Duodenal mucosa (tissue), 2 donors: ENCODE measurements at regions not wholly inside any gene's neighbourhood (a gene's known extent, or its start where the extent isn't known, plus 50 kb on each side); places are given as distances from the start of the nearest gene placed in this dataset.

ENCODE experiments used
- H3K27ac ChIP-seq: one replicate; pipeline ENCODE4 v1.7.0; 2013; ENCODE audit warnings: low read depth, low read length
- H3K27me3 ChIP-seq, 2 donors: one replicate each; pipeline ENCODE4 v1.7.0; 2013; ENCODE audit warnings: low read length in 2 of 2, control low read depth in 1 of 2; ENCODE audit not compliant: insufficient read depth in 2 of 2, control insufficient read depth in 1 of 2
- H3K36me3 ChIP-seq, 2 donors: one replicate each; pipeline ENCODE4 v1.7.0; 2013; ENCODE audit warnings: low read length in 2 of 2, control low read depth in 1 of 2; ENCODE audit not compliant: insufficient read depth in 2 of 2, control insufficient read depth in 1 of 2
- H3K4me1 ChIP-seq, 2 donors: one replicate each; pipeline ENCODE4 v1.7.0; 2013; ENCODE audit warnings: low read length in 2 of 2, control low read depth in 1 of 2; ENCODE audit not compliant: insufficient read depth in 2 of 2, control insufficient read depth in 1 of 2
- H3K4me3 ChIP-seq, 2 donors: one replicate each; pipeline ENCODE4 v1.7.0; 2013; ENCODE audit warnings: low read length in 2 of 2, low read depth in 1 of 2
- H3K9ac ChIP-seq, 2 donors: one replicate each; pipeline ENCODE4 v1.7.0; 2013; ENCODE audit warnings: low read length in 2 of 2, low read depth in 1 of 2
- H3K9me3 ChIP-seq, 2 donors: one replicate each; pipeline ENCODE4 v1.7.0; 2013; ENCODE audit warnings: low read length in 2 of 2, control low read depth in 1 of 2; ENCODE audit not compliant: control insufficient read depth in 1 of 2

- H3K36me3 ChIP-seq, result no peaks in the 10 kb centered on the region
- H3K4me1 ChIP-seq, result peaks cover 0 to 3% of the 10 kb centered on the region in 2 donors
- no peak overlapping the region for H3K27ac ChIP-seq
Observed at GRCh38 chr16:54503856-54504219, 217.3 kb upstream of the IRX3 start.

GRCh38 chr16:54503011-54503855 is 216.6 kb upstream of the IRX3 start:
- Histone ChIP-seq H3K4me1 (peaks cover 0 to 3% of the 10 kb centered on the region in 2 donors), H3K9ac (no peak overlapping the region), H3K27me3 (peaks cover 0 to 6% of the 10 kb centered on the region in 2 donors), H3K36me3 (no peaks in the 10 kb centered on the region), H3K9me3 (peaks cover 0 to 3% of the 10 kb centered on the region in 2 donors), H3K4me3 (no peak overlapping the region), H3K27ac (no peak overlapping the region)

More at GRCh38 chr16:54503856-54504219, 217.3 kb upstream of the IRX3 start:
- peaks cover 0 to 6% of the 10 kb centered on the region in 2 donors for H3K27me3 ChIP-seq
- no peak overlapping the region for H3K9ac ChIP-seq
- H3K9me3 ChIP-seq, result no peaks in the 10 kb centered on the region
- H3K4me3 ChIP-seq, result no peak overlapping the region

GRCh38 chr16:54501797-54502196 is 215.2 kb upstream of the IRX3 start:
- H3K36me3 ChIP-seq, result no peaks in the 10 kb centered on the region
- H3K27ac ChIP-seq, result no peak overlapping the region
- H3K4me1 ChIP-seq, result peaks cover 0 to 3% of the 10 kb centered on the region in 2 donors
- no peak overlapping the region for H3K9ac ChIP-seq
- H3K9me3 ChIP-seq, result peaks cover 0 to 3% of the 10 kb centered on the region in 2 donors
- peaks cover 0 to 6% of the 10 kb centered on the region in 2 donors for H3K27me3 ChIP-seq
- no peak overlapping the region for H3K4me3 ChIP-seq

GRCh38 chr16:54493594-54493993 is 207.0 kb upstream of the IRX3 start:
- no peaks in the 10 kb centered on the region for H3K36me3 ChIP-seq
- H3K4me1 ChIP-seq, result peaks cover 6 to 18% of the 10 kb centered on the region in 2 donors
- H3K27ac ChIP-seq, result no peak overlapping the region
- no peak overlapping the region for H3K9ac ChIP-seq
- no peak overlapping the region for H3K4me3 ChIP-seq
- H3K27me3 ChIP-seq, result no peaks in the 10 kb centered on the region
- H3K9me3 ChIP-seq, result peaks cover 0 to 3% of the 10 kb centered on the region in 2 donors

- no peak overlapping the region for H3K27ac ChIP-seq
- H3K9ac ChIP-seq, result no peak overlapping the region
- no peaks in the 10 kb centered on the region for H3K9me3 ChIP-seq
- H3K4me1 ChIP-seq, result peaks cover 6 to 18% of the 10 kb centered on the region in 2 donors
- H3K4me3 ChIP-seq, result no peak overlapping the region
- H3K27me3 ChIP-seq, result no peaks in the 10 kb centered on the region
- no peaks in the 10 kb centered on the region for H3K36me3 ChIP-seq
Observed at GRCh38 chr16:54493061-54493460, 206.5 kb upstream of the IRX3 start.

- Histone ChIP-seq H3K27ac (no peak overlapping the region), H3K36me3 (no peaks in the 10 kb centered on the region), H3K27me3 (no peaks in the 10 kb centered on the region), H3K9ac (no peak overlapping the region), H3K9me3 (no peaks in the 10 kb centered on the region), H3K4me1 (peaks cover 6 to 18% of the 10 kb centered on the region in 2 donors), H3K4me3 (no peak overlapping the region)
Observed at GRCh38 chr16:54490112-54490488, 203.5 kb upstream of the IRX3 start.

- no peak overlapping the region for H3K4me3 ChIP-seq
- H3K36me3 ChIP-seq, result no peaks in the 10 kb centered on the region
- no peak overlapping the region for H3K27ac ChIP-seq
- H3K27me3 ChIP-seq, result no peaks in the 10 kb centered on the region
- no peak overlapping the region for H3K9ac ChIP-seq
- no peaks in the 10 kb centered on the region for H3K9me3 ChIP-seq
- H3K4me1 ChIP-seq, result peaks cover 6 to 18% of the 10 kb centered on the region in 2 donors
Observed at GRCh38 chr16:54489225-54490111, 202.9 kb upstream of the IRX3 start.

GRCh38 chr16:54488729-54489128 is 202.1 kb upstream of the IRX3 start:
- Histone ChIP-seq H3K36me3 (no peaks in the 10 kb centered on the region), H3K27me3 (no peaks in the 10 kb centered on the region), H3K27ac (no peak overlapping the region), H3K4me1 (peaks cover 6 to 18% of the 10 kb centered on the region in 2 donors), H3K9me3 (no peaks in the 10 kb centered on the region), H3K4me3 (no peak overlapping the region), H3K9ac (no peak overlapping the region)

- Histone ChIP-seq H3K9ac (no peak overlapping the region), H3K9me3 (no peaks in the 10 kb centered on the region), H3K36me3 (no peaks in the 10 kb centered on the region), H3K4me1 (peaks cover 6 to 18% of the 10 kb centered on the region in 2 donors), H3K27me3 (no peaks in the 10 kb centered on the region), H3K27ac (no peak overlapping the region), H3K4me3 (no peak overlapping the region)
Observed at GRCh38 chr16:54487933-54488332, 201.3 kb upstream of the IRX3 start.

- no peaks in the 10 kb centered on the region for H3K27me3 ChIP-seq
- H3K27ac ChIP-seq, result no peak overlapping the region
- no peak overlapping the region for H3K4me3 ChIP-seq
- no peaks in the 10 kb centered on the region for H3K36me3 ChIP-seq
- H3K9ac ChIP-seq, result no peak overlapping the region
- H3K4me1 ChIP-seq, result peaks cover 3 to 8% of the 10 kb centered on the region in 2 donors
- no peaks in the 10 kb centered on the region for H3K9me3 ChIP-seq
Observed at GRCh38 chr16:54484700-54485099, 198.1 kb upstream of the IRX3 start.
